ENCODE measurements at regions not wholly inside any gene's neighbourhood (a gene's known extent, or its start where the extent isn't known, plus 50 kb on each side); places are given as distances from the start of the nearest gene placed in this dataset.

- ChIA-PET POLR2A (ENCODE audit: unreplicated experiment) (no interaction called here), CTCF (no interaction called here)
- Histone ChIP-seq H3K4me2 (ENCODE audit: low read depth, low read length) (no peak overlapping the region), H2BK15ac (ENCODE audit: low read depth, low read length) (no peak overlapping the region), H3K9me3 (ENCODE audit: control insufficient read depth, insufficient read depth, low read length) (peaks cover 7% of the 10 kb centered on the region; the same call in 1 of the 2 replicates), H2BK120ac (ENCODE audit: low read depth, low read length) (no peak overlapping the region), H3K14ac (replicated peaks; ENCODE audit: low read depth, low read length) (no peak overlapping the region), H2AFZ (replicated peaks; ENCODE audit: low read length, poor library complexity) (no peak overlapping the region), H2BK20ac (ENCODE audit: low read depth, low read length) (no peak overlapping the region), H3K4ac (ENCODE audit: low read depth, low read length) (no peak overlapping the region), H3K9me1 (ENCODE audit: insufficient read depth, low read length) (no peaks in the 10 kb centered on the region), H3K27me3 (ENCODE audit: control insufficient read depth, insufficient read depth, low read length) (no peaks in the 10 kb centered on the region), H3K4me1 (ENCODE audit: control insufficient read depth, insufficient read depth, low read length) (no peaks in the 10 kb centered on the region), H4K5ac (ENCODE audit: low read depth, low read length) (no peak overlapping the region), H3K4me3 (ENCODE audit: insufficient read depth, low read depth, low read length) (no peak overlapping the region), H3K9ac (ENCODE audit: low read depth, low read length) (no peak overlapping the region), H2AK9ac (replicated peaks; ENCODE audit: low read depth, low read length, poor library complexity) (no peak overlapping the region), H4K20me1 (ENCODE audit: insufficient read depth, low read length) (no peaks in the 10 kb centered on the region), H3K56ac (ENCODE audit: extremely low read depth, insufficient read depth, low read length) (no peak overlapping the region), H3K36me3 (ENCODE audit: control insufficient read depth, insufficient read depth, low read length) (no peaks in the 10 kb centered on the region), H2AK5ac (ENCODE audit: low read depth, low read length) (no peak overlapping the region), H2BK5ac (ENCODE audit: low read depth, low read length, poor library complexity, severe bottlenecking) (no peak overlapping the region), H4K8ac (ENCODE audit: low read depth in 2 of 2, low read length in 2 of 2) (no peak overlapping the region), H3K79me1 (ENCODE audit: low read depth in 1 of 2, low read length in 2 of 2) (no peaks in the 10 kb centered on the region), H4K91ac (ENCODE audit: insufficient read depth, low read depth, low read length) (no peak overlapping the region), H3K27ac (ENCODE audit: insufficient read depth, low read length) (no peak overlapping the region), H3K23ac (ENCODE audit: low read depth, low read length) (no peak overlapping the region), H3K18ac (ENCODE audit: low read depth, low read length) (no peak overlapping the region)
- in situ Hi-C loops (cut with MboI; ENCODE audit: low sequenced_read_pairs) (no loop called here), intact Hi-C loops (cut with micrococcal nuclease) (no loop called here), dilution Hi-C loops (cut with HindIII; ENCODE audit: low sequenced_read_pairs, unreplicated experiment) (no loop called here)
- no TSS peak for BruUV-seq (replicated peaks)
- TF ChIP-seq CHD1 (IDR thresholded peaks at IDR 0.05; ENCODE audit: low read depth, low read length): no peak
- no peak for TF ChIP-seq MAFK (IDR thresholded peaks at IDR 0.05; ENCODE audit: low read depth, low read length)
- no peak for TF ChIP-seq ELK1 (IDR thresholded peaks at IDR 0.05; ENCODE audit: borderline replicate concordance, low read depth, low read length)
- no peak for TF ChIP-seq NFE2L2 (IDR thresholded peaks at IDR 0.05; ENCODE audit: low read depth, low read length)
- no peak for TF ChIP-seq SMC3 (IDR thresholded peaks at IDR 0.05; ENCODE audit: low read depth, low read length)
- TF ChIP-seq, protein P1, sequence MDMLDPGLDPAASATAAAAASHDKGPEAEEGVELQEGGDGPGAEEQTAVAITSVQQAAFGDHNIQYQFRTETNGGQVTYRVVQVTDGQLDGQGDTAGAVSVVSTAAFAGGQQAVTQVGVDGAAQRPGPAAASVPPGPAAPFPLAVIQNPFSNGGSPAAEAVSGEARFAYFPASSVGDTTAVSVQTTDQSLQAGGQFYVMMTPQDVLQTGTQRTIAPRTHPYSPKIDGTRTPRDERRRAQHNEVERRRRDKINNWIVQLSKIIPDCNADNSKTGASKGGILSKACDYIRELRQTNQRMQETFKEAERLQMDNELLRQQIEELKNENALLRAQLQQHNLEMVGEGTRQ (IDR thresholded peaks at IDR 0.05; ENCODE audit: low read depth, low read length): no peak
- TF ChIP-seq CEBPB (IDR thresholded peaks at IDR 0.05; ENCODE audit: low read depth, low read length): no peak
- TF ChIP-seq RFX5 (IDR thresholded peaks at IDR 0.05; ENCODE audit: low read depth, low read length): no peak
- TF ChIP-seq RAD21 (IDR thresholded peaks at IDR 0.05; ENCODE audit: low read length): no peak
- no peak for TF ChIP-seq RCOR1 (IDR thresholded peaks at IDR 0.05; ENCODE audit: insufficient replicate concordance, low read length)
- no peak for TF ChIP-seq FOS (IDR thresholded peaks at IDR 0.05; ENCODE audit: low read depth, low read length)
- no CpG with 5 or more reads among the region's 5 CpGs for WGBS, 2 experiments (ENCODE audit: extremely low coverage in 2 of 2, insufficient read length in 1 of 2)
- no peak for ATAC-seq (ENCODE audit: low read depth)
- no peak for DNase-seq
Measured at GRCh38 chr20:60491051-60491581, 532.9 kb downstream of the CDH26 start.
